ENCODE measurements at regions not wholly inside any gene's neighbourhood (a gene's known extent, or its start where the extent isn't known, plus 50 kb on each side); places are given as distances from the start of the nearest gene placed in this dataset.

DNA sequence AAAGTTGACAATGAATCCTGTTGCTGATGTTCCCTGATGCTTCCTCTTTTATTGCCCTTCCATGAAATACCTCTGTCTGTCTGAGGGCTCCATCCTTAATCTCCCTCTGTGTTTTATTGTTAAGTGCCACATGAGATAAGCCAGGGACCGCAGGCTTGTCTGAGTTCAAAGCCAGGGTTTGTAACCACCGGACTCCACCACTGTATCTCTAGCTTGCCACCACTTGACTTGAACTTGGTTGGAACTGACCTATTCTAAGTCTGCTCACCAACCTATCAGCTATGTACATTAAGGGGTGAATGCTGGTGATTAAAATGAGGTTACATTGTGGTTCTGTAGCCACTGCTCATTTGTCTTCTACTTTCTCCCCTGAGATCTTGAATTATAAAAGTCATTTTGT is 328.5 kb upstream of the ZEB2 start:
- Histone ChIP-seq H4K20me1 (replicated peaks; ENCODE audit: insufficient read depth) (no peaks in the 10 kb centered on the region), H3K36me3 (ENCODE audit: insufficient read depth) (no peaks in the 10 kb centered on the region), H3K27me3 (ENCODE audit: insufficient read depth) (no peaks in the 10 kb centered on the region), H3K4me3 (no peak overlapping the region), H2AFZ (no peak overlapping the region), H3F3A (replicated peaks; ENCODE audit: low read depth) (no peaks in the 10 kb centered on the region), H3K4me2 (no peak overlapping the region), H3K9me2 (ENCODE audit: insufficient read depth) (no peaks in the 10 kb centered on the region), H3K4me1 (ENCODE audit: insufficient read depth) (no peaks in the 10 kb centered on the region; the same call in 1 of the 2 replicates), H3K27ac (ENCODE audit: low read depth) (no peak overlapping the region), H3K79me2 (replicated peaks; ENCODE audit: insufficient read depth) (no peaks in the 10 kb centered on the region)
- Mint-ChIP-seq H3K27me3 (ENCODE audit: insufficient read depth, low read depth, poor library complexity) (no peaks in the 10 kb centered on the region), H3K27ac (no peak overlapping the region), H3K4me3 (no peak overlapping the region), H3K4me1 (peaks cover 18% of the 10 kb centered on the region), H3K36me3 (ENCODE audit: low read depth) (no peaks in the 10 kb centered on the region), H3K9me3 (no peaks in the 10 kb centered on the region)
- ATAC-seq (no peak), DNase-seq (ENCODE audit: low spot score) (no peak)
- TF ChIP-seq STAT1 (IDR thresholded peaks at IDR 0.05; ENCODE audit: unreplicated experiment): no peak
- TF ChIP-seq, protein P1, sequence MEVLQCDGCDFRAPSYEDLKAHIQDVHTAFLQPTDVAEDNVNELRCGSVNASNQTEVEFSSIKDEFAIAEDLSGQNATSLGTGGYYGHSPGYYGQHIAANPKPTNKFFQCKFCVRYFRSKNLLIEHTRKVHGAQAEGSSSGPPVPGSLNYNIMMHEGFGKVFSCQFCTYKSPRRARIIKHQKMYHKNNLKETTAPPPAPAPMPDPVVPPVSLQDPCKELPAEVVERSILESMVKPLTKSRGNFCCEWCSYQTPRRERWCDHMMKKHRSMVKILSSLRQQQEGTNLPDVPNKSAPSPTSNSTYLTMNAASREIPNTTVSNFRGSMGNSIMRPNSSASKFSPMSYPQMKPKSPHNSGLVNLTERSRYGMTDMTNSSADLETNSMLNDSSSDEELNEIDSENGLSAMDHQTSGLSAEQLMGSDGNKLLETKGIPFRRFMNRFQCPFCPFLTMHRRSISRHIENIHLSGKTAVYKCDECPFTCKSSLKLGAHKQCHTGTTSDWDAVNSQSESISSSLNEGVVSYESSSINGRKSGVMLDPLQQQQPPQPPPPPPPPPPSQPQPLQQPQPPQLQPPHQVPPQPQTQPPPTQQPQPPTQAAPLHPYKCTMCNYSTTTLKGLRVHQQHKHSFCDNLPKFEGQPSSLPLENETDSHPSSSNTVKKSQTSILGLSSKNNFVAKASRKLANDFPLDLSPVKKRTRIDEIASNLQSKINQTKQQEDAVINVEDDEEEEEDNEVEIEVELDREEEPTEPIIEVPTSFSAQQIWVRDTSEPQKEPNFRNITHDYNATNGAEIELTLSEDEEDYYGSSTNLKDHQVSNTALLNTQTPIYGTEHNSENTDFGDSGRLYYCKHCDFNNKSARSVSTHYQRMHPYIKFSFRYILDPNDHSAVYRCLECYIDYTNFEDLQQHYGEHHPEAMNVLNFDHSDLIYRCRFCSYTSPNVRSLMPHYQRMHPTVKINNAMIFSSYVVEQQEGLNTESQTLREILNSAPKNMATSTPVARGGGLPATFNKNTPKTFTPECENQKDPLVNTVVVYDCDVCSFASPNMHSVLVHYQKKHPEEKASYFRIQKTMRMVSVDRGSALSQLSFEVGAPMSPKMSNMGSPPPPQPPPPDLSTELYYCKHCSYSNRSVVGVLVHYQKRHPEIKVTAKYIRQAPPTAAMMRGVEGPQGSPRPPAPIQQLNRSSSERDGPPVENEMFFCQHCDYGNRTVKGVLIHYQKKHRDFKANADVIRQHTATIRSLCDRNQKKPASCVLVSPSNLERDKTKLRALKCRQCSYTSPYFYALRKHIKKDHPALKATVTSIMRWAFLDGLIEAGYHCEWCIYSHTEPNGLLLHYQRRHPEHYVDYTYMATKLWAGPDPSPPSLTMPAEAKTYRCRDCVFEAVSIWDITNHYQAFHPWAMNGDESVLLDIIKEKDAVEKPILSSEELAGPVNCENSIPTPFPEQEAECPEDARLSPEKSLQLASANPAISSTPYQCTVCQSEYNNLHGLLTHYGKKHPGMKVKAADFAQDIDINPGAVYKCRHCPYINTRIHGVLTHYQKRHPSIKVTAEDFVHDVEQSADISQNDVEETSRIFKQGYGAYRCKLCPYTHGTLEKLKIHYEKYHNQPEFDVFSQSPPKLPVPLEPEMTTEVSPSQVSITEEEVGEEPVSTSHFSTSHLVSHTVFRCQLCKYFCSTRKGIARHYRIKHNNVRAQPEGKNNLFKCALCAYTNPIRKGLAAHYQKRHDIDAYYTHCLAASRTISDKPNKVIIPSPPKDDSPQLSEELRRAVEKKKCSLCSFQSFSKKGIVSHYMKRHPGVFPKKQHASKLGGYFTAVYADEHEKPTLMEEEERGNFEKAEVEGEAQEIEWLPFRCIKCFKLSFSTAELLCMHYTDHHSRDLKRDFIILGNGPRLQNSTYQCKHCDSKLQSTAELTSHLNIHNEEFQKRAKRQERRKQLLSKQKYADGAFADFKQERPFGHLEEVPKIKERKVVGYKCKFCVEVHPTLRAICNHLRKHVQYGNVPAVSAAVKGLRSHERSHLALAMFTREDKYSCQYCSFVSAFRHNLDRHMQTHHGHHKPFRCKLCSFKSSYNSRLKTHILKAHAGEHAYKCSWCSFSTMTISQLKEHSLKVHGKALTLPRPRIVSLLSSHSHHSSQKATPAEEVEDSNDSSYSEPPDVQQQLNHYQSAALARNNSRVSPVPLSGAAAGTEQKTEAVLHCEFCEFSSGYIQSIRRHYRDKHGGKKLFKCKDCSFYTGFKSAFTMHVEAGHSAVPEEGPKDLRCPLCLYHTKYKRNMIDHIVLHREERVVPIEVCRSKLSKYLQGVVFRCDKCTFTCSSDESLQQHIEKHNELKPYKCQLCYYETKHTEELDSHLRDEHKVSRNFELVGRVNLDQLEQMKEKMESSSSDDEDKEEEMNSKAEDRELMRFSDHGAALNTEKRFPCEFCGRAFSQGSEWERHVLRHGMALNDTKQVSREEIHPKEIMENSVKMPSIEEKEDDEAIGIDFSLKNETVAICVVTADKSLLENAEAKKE (CRISPR knock-in tag; IDR thresholded peaks at IDR 0.05): no peak
- no peak for TF ChIP-seq EZH2phosphoT487 (IDR thresholded peaks at IDR 0.05; ENCODE audit: unreplicated experiment)

DNA sequence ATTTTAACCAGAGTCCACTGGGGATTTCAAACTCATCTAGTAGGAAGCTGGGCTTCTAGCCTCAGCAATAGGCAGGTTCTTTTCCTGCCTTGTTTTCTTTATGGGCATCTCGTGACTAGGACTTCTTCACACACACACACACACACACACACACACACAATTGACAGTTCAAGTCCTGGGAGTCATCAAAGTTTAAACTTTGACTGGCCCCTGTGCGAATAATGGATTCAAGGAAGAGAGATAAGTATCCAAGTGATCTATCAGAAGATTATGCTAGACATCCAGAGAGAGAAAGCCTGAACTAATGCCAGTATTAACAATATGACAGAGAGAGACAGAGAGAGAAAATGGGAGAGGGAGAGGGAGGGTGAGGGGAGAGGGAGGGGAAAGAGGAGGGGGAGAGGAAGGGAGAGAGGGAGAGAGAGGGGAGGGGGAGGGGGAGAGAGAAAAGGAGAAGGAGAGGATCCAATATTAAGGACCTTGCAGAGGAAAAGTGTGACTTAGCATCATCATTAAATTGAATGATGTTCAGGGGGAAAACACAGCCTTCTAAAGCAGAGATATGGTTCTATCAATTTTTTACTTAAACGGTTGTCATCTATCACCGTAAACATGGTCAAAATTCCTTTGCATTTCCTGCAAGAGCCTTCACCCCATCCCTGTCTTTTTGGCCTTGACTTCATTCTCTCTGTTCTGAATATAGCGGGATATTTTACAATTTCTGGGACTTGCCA is 327.6 kb upstream of the ZEB2 start:
- Histone ChIP-seq H3K4me1 (ENCODE audit: insufficient read depth) (no peaks in the 10 kb centered on the region; the same call in 1 of the 2 replicates), H3K27ac (ENCODE audit: low read depth) (no peak overlapping the region), H3K27me3 (ENCODE audit: insufficient read depth) (no peaks in the 10 kb centered on the region), H3K9me2 (ENCODE audit: insufficient read depth) (no peaks in the 10 kb centered on the region), H3K4me3 (no peak overlapping the region), H3K36me3 (ENCODE audit: insufficient read depth) (no peaks in the 10 kb centered on the region), H3F3A (replicated peaks; ENCODE audit: low read depth) (no peaks in the 10 kb centered on the region), H3K79me2 (replicated peaks; ENCODE audit: insufficient read depth) (no peaks in the 10 kb centered on the region), H4K20me1 (replicated peaks; ENCODE audit: insufficient read depth) (no peaks in the 10 kb centered on the region), H2AFZ (no peak overlapping the region), H3K4me2 (no peak overlapping the region)
- Mint-ChIP-seq H3K4me3 (no peak overlapping the region), H3K9me3 (no peaks in the 10 kb centered on the region), H3K36me3 (ENCODE audit: low read depth) (no peaks in the 10 kb centered on the region), H3K4me1 (peaks cover 18% of the 10 kb centered on the region), H3K27me3 (ENCODE audit: insufficient read depth, low read depth, poor library complexity) (no peaks in the 10 kb centered on the region), H3K27ac (no peak overlapping the region)
- TF ChIP-seq NANOG (IDR thresholded peaks at IDR 0.05; ENCODE audit: borderline replicate concordance): no peak
- DNase-seq (ENCODE audit: low spot score): no peak
- ATAC-seq: no peak

Data from GM23338 (cell line).